Esophagus muscularis mucosa (tissue), 4 donors: ENCODE measurements at regions not wholly inside any gene's neighbourhood (a gene's known extent, or its start where the extent isn't known, plus 50 kb on each side); places are given as distances from the start of the nearest gene placed in this dataset.

Experiments used
- CTCF ChIP-seq, 3 experiments: fragments of 200-600 bp in 2 of 3; fragments of 450-650 bp in 1 of 3; sonication (generic) in 2 of 3; IDR thresholded peaks; one replicate each; pipeline ENCODE4 v1.5.1; 2017 to 2019; ENCODE audit warnings: antibody characterized with exemption in 3 of 3, mild to moderate bottlenecking in 2 of 3, moderate library complexity in 1 of 3
- EP300 ChIP-seq: sonication (generic); formaldehyde crosslinking; IDR thresholded peaks from one replicate; pipeline ENCODE4 v1.6.1; 2017; ENCODE audit warnings: antibody characterized with exemption
- POLR2A ChIP-seq: fragments of 450-650 bp; IDR thresholded peaks from one replicate; pipeline ENCODE4 v1.6.1; 2017; ENCODE audit warnings: antibody characterized with exemption, moderate library complexity, mild to moderate bottlenecking, low read depth
- POLR2AphosphoS5 ChIP-seq, 2 donors: sonication (generic); formaldehyde crosslinking; IDR thresholded peaks; one replicate each; pipeline ENCODE4 v1.6.1; 2017; ENCODE audit warnings: antibody characterized with exemption in 2 of 2

DNA sequence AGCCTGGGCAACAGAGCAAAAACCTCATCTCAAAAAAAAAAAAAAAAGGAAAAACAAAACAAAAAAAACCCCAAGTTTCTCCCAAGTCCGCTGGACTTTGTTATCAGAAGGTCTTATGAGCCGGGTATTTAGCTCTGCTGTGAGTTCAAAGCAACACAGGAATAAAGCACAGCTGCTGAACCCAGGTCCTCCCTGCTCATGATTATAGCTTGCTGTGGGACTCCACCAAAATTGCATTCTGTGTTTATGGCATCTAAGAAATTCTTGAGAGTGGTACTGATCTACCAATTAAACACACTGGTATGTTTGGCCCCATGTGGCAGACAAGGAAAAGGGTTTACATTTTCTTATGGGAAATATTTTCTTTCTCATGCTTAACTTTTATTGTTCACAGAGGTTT lies 93.6 kb upstream of the NEDD9 start:
- TF ChIP-seq POLR2A (no peak), EP300 (no peak), CTCF (IDR thresholded peaks at IDR 0.05) (no peak), POLR2AphosphoS5 (IDR thresholded peaks at IDR 0.05) (no peak)
